ENCODE measurements at regions not wholly inside any gene's neighbourhood (a gene's known extent, or its start where the extent isn't known, plus 50 kb on each side); places are given as distances from the start of the nearest gene placed in this dataset.

DNA sequence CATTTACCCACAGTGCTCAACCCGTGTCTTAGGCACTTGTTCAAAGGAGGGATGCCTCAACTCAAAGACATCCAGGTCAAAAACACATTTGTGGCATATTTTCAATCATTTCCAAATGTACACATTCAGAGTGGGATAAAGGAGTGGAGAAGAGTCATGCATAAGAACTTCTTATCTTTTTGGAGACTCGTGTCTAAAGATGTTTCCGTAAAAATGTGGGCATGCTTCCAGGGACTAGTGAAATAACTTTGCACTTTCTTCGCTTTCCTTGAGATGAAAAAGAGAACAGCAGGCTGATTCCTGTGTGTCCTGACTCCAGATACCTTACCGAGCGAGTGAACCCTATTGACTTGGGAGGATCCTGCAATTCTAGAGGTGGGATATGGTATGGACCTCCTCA lies 256.6 kb upstream of the KCNJ16 start:
- no peak for TF ChIP-seq POLR2AphosphoS5 (IDR thresholded peaks at IDR 0.05)
- no peak for TF ChIP-seq POLR2A (IDR thresholded peaks at IDR 0.05)
- TF ChIP-seq, protein P1, sequence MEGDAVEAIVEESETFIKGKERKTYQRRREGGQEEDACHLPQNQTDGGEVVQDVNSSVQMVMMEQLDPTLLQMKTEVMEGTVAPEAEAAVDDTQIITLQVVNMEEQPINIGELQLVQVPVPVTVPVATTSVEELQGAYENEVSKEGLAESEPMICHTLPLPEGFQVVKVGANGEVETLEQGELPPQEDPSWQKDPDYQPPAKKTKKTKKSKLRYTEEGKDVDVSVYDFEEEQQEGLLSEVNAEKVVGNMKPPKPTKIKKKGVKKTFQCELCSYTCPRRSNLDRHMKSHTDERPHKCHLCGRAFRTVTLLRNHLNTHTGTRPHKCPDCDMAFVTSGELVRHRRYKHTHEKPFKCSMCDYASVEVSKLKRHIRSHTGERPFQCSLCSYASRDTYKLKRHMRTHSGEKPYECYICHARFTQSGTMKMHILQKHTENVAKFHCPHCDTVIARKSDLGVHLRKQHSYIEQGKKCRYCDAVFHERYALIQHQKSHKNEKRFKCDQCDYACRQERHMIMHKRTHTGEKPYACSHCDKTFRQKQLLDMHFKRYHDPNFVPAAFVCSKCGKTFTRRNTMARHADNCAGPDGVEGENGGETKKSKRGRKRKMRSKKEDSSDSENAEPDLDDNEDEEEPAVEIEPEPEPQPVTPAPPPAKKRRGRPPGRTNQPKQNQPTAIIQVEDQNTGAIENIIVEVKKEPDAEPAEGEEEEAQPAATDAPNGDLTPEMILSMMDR (IDR thresholded peaks at IDR 0.05) = no peak

Data from breast epithelium (tissue), 3 donors.